Esophagus muscularis mucosa (tissue), 4 donors: ENCODE measurements at regions not wholly inside any gene's neighbourhood (a gene's known extent, or its start where the extent isn't known, plus 50 kb on each side); places are given as distances from the start of the nearest gene placed in this dataset.

Experiments
- DNase-seq: peaks from one replicate; pipeline ENCODE4 v3.0.0-alpha.2; 2017; ENCODE audit errors: extremely low spot score
- H3K27ac ChIP-seq, 4 donors: fragments of 200-600 bp; sonication (generic); replicated peaks in 1 of 4; 1 replicate in 3 of 4; 2 replicates in 1 of 4; pipeline ENCODE4 v1.5.1; 2016 to 2019; ENCODE audit warnings: mild to moderate bottlenecking in 1 of 4
- H3K27me3 ChIP-seq, 4 donors: fragments of 200-600 bp; sonication (generic); one replicate each; pipeline versions ENCODE4 v1.5.1 to v1.6.0; 2016 to 2019
- H3K36me3 ChIP-seq, 4 donors: fragments of 200-600 bp; sonication (generic); one replicate each; pipeline ENCODE4 v1.5.1; 2016 to 2019
- H3K4me1 ChIP-seq, 4 donors: fragments of 200-600 bp; sonication (generic); one replicate each; pipeline ENCODE4 v1.5.1; 2016 to 2019
- H3K4me3 ChIP-seq, 4 donors: fragments of 200-600 bp; sonication (generic); 1 replicate in 2 of 4; 2 replicates in 2 of 4; pipeline ENCODE4 v1.5.1; 2016 to 2019; ENCODE audit warnings: mild to moderate bottlenecking in 4 of 4, moderate library complexity in 1 of 4
- H3K9me3 ChIP-seq, 4 donors: fragments of 200-600 bp; sonication (generic); 1 replicate in 3 of 4; 2 replicates in 1 of 4; pipeline ENCODE4 v1.5.1; 2016 to 2019
- EP300 ChIP-seq: sonication (generic); formaldehyde crosslinking; IDR thresholded peaks from one replicate; pipeline ENCODE4 v1.6.1; 2017; ENCODE audit warnings: antibody characterized with exemption
- POLR2A ChIP-seq: fragments of 450-650 bp; IDR thresholded peaks from one replicate; pipeline ENCODE4 v1.6.1; 2017; ENCODE audit warnings: antibody characterized with exemption, moderate library complexity, mild to moderate bottlenecking, low read depth
- POLR2AphosphoS5 ChIP-seq, 2 donors: sonication (generic); formaldehyde crosslinking; IDR thresholded peaks; one replicate each; pipeline ENCODE4 v1.6.1; 2017; ENCODE audit warnings: antibody characterized with exemption in 2 of 2
- WGBS: methylation state at CpG from one replicate; pipeline ENCODE4 v1.1.5; 2018; 5-methylcytosine and 5-hydroxymethylcytosine counted together
- intact Hi-C: fragments of 100-400 bp; cut with DNase I; formaldehyde crosslinking; loops from one replicate; pipeline ENCODE4 v1.15.1; 2023
- TF ChIP-seq, protein P1 (sequence below), 3 experiments: fragments of 200-600 bp in 2 of 3; fragments of 450-650 bp in 1 of 3; sonication (generic) in 2 of 3; IDR thresholded peaks; one replicate each; pipeline ENCODE4 v1.5.1; 2017 to 2019; ENCODE audit warnings: antibody characterized with exemption in 3 of 3, mild to moderate bottlenecking in 2 of 3, moderate library complexity in 1 of 3

GRCh38 chr12:131589221-131589897 is 121.5 kb upstream of the SFSWAP start:
- Histone ChIP-seq H3K4me3 (no peak overlapping the region), H3K4me1 (no peaks in the 10 kb centered on the region), H3K36me3 (no peaks in the 10 kb centered on the region), H3K9me3 (no peaks in the 10 kb centered on the region), H3K27me3 (peaks cover 0 to 48% (median 0%) of the 10 kb centered on the region in 4 donors), H3K27ac (no peak overlapping the region)
- intact Hi-C loops, result no loop called here
- WGBS, result 57% methylated on average over 11 of the region's 11 CpGs
- no peak for TF ChIP-seq POLR2A
- no peak for DNase-seq

- TF ChIP-seq, protein P1, sequence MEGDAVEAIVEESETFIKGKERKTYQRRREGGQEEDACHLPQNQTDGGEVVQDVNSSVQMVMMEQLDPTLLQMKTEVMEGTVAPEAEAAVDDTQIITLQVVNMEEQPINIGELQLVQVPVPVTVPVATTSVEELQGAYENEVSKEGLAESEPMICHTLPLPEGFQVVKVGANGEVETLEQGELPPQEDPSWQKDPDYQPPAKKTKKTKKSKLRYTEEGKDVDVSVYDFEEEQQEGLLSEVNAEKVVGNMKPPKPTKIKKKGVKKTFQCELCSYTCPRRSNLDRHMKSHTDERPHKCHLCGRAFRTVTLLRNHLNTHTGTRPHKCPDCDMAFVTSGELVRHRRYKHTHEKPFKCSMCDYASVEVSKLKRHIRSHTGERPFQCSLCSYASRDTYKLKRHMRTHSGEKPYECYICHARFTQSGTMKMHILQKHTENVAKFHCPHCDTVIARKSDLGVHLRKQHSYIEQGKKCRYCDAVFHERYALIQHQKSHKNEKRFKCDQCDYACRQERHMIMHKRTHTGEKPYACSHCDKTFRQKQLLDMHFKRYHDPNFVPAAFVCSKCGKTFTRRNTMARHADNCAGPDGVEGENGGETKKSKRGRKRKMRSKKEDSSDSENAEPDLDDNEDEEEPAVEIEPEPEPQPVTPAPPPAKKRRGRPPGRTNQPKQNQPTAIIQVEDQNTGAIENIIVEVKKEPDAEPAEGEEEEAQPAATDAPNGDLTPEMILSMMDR (IDR thresholded peaks at IDR 0.05), result no peak
- no peak for TF ChIP-seq EP300
- TF ChIP-seq POLR2A, result no peak
- intact Hi-C loops, result no loop called here
- H3K27me3 ChIP-seq, result peaks cover 0 to 45% (median 0%) of the 10 kb centered on the region in 4 donors
- no peaks in the 10 kb centered on the region for H3K9me3 ChIP-seq
- no peaks in the 10 kb centered on the region for H3K4me1 ChIP-seq
- no peak for DNase-seq
- H3K27ac ChIP-seq, result no peak overlapping the region
- H3K4me3 ChIP-seq, result no peak overlapping the region
- H3K36me3 ChIP-seq, result no peaks in the 10 kb centered on the region
Observed at GRCh38 chr12:131589966-131590365, 120.9 kb upstream of the SFSWAP start.

DNA sequence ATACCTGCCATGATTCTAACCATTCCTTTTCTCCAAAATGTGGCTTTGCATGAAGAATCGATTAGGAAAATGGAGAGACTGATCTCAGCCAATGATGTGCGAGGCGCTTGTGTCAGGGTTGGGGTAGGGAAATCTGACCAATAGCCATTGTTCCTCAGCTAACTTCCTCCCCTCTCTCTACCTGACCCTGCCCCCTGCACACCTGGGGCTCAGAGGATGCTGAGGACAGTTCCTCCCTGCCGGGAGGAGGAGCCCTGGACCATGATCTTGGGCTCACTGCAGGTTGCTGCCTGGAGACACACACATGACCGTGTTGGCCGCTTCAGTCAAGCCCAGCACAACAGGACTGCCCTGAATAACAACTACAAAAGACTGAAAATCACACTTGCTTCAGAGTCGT is 119.8 kb upstream of the SFSWAP start:
- Histone ChIP-seq H3K4me3 (no peak overlapping the region), H3K27ac (no peak overlapping the region), H3K9me3 (no peaks in the 10 kb centered on the region), H3K36me3 (no peaks in the 10 kb centered on the region), H3K27me3 (peaks cover 0 to 37% (median 0%) of the 10 kb centered on the region in 4 donors), H3K4me1 (no peaks in the 10 kb centered on the region)
- TF ChIP-seq EP300 (no peak), POLR2A (no peak), POLR2AphosphoS5 (IDR thresholded peaks at IDR 0.05) (no peak)
- TF ChIP-seq, protein P1 (IDR thresholded peaks at IDR 0.05), result no peak
- intact Hi-C loops, result no loop called here
- WGBS, result 82% methylated on average over 7 of the region's 7 CpGs
- DNase-seq, result no peak

GRCh38 chr12:131591714-131592709 is 118.9 kb upstream of the SFSWAP start:
- no peaks in the 10 kb centered on the region for H3K9me3 ChIP-seq
- no peak overlapping the region for H3K27ac ChIP-seq
- H3K4me3 ChIP-seq, result no peak overlapping the region
- TF ChIP-seq EP300, result no peak
- no peaks in the 10 kb centered on the region for H3K4me1 ChIP-seq
- H3K36me3 ChIP-seq, result no peaks in the 10 kb centered on the region
- intact Hi-C loops, result no loop called here
- WGBS, result 92% methylated on average over 32 of the region's 42 CpGs
- DNase-seq, result no peak
- H3K27me3 ChIP-seq, result peaks cover 0 to 30% (median 0%) of the 10 kb centered on the region in 4 donors

- Histone ChIP-seq H3K4me3 (no peak overlapping the region), H3K36me3 (no peaks in the 10 kb centered on the region), H3K9me3 (no peaks in the 10 kb centered on the region), H3K4me1 (no peaks in the 10 kb centered on the region), H3K27ac (no peak overlapping the region), H3K27me3 (peaks cover 0 to 23% (median 0%) of the 10 kb centered on the region in 4 donors)
- TF ChIP-seq, protein P1 (IDR thresholded peaks at IDR 0.05), result no peak
- TF ChIP-seq POLR2AphosphoS5 (IDR thresholded peaks at IDR 0.05) (no peak), POLR2A (no peak), EP300 (no peak)
- DNase-seq, result no peak
- intact Hi-C loops, result no loop called here
- WGBS, result 67% methylated on average over 6 of the region's 6 CpGs
Observed at GRCh38 chr12:131592972-131593371, 117.9 kb upstream of the SFSWAP start.
